BE2C (cell line): ENCODE measurements at regions not wholly inside any gene's neighbourhood (a gene's known extent, or its start where the extent isn't known, plus 50 kb on each side); places are given as distances from the start of the nearest gene placed in this dataset.
A peak's percentile ranks its signal among the peaks of the same experiment; 100 is the strongest.

Experiments used
- DNase-seq: peaks from one replicate; pipeline ENCODE4 v3.0.0-alpha.2; 2020
- H3K27me3 ChIP-seq: fragments of 250-450 bp; sonication (Bioruptor Pico); 2 replicates; pipeline ENCODE4 v1.5.1; 2020; ENCODE audit warnings: mild to moderate bottlenecking
- H3K36me3 ChIP-seq: fragments of 250-450 bp; sonication (Bioruptor Pico); 2 replicates; pipeline ENCODE4 v1.5.1; 2020; ENCODE audit warnings: mild to moderate bottlenecking
- H3K4me1 ChIP-seq: fragments of 250-450 bp; sonication (Bioruptor Pico); 2 replicates; pipeline ENCODE4 v1.5.1; 2020
- H3K4me3 ChIP-seq: 2 replicates; pipeline ENCODE4 v1.5.1; 2011; ENCODE audit warnings: low read depth, low read length
- H3K9me3 ChIP-seq: fragments of 250-450 bp; sonication (Bioruptor Pico); 2 replicates; pipeline ENCODE4 v1.5.1; 2020
- CTCF ChIP-seq: IDR thresholded peaks from 2 replicates; pipeline ENCODE4 v1.5.1; 2012; ENCODE audit warnings: mild to moderate bottlenecking, low read depth, low read length

GRCh38 chr4:3851881-3852280 is 85.7 kb downstream of the ADRA2C start:
- Histone ChIP-seq H3K9me3 (no peaks in the 10 kb centered on the region), H3K4me1 (peaks cover 4% of the 10 kb centered on the region), H3K27me3 (no peaks in the 10 kb centered on the region; the same call in 1 of the 2 replicates), H3K36me3 (no peaks in the 10 kb centered on the region), H3K4me3 (no peak overlapping the region)
- peak; percentile 52 for DNase-seq
- no peak for TF ChIP-seq CTCF

- no peaks in the 10 kb centered on the region for H3K9me3 ChIP-seq
- TF ChIP-seq CTCF: no peak
- H3K4me3 ChIP-seq: no peak overlapping the region
- no peak for DNase-seq
- H3K27me3 ChIP-seq: no peaks in the 10 kb centered on the region; the same call in 1 of the 2 replicates
- H3K36me3 ChIP-seq: no peaks in the 10 kb centered on the region
- H3K4me1 ChIP-seq: peaks cover 4% of the 10 kb centered on the region
These were observed 86.1 kb downstream of the ADRA2C start for GRCh38 chr4:3852309-3852708.

GRCh38 chr4:3852711-3853110 is 86.5 kb downstream of the ADRA2C start:
- H3K4me3 ChIP-seq: no peak overlapping the region
- peaks cover 4% of the 10 kb centered on the region for H3K4me1 ChIP-seq
- no peaks in the 10 kb centered on the region; the same call in 1 of the 2 replicates for H3K27me3 ChIP-seq
- no peak for DNase-seq
- H3K36me3 ChIP-seq: no peaks in the 10 kb centered on the region
- H3K9me3 ChIP-seq: no peaks in the 10 kb centered on the region
- TF ChIP-seq CTCF: no peak

- H3K36me3 ChIP-seq: no peaks in the 10 kb centered on the region
- H3K27me3 ChIP-seq: no peaks in the 10 kb centered on the region; the same call in 1 of the 2 replicates
- no peak for DNase-seq
- no peak for TF ChIP-seq CTCF
- H3K9me3 ChIP-seq: no peaks in the 10 kb centered on the region
- peaks cover 4% of the 10 kb centered on the region for H3K4me1 ChIP-seq
- no peak overlapping the region for H3K4me3 ChIP-seq
These were observed 87.3 kb downstream of the ADRA2C start for GRCh38 chr4:3853388-3854035.

DNA sequence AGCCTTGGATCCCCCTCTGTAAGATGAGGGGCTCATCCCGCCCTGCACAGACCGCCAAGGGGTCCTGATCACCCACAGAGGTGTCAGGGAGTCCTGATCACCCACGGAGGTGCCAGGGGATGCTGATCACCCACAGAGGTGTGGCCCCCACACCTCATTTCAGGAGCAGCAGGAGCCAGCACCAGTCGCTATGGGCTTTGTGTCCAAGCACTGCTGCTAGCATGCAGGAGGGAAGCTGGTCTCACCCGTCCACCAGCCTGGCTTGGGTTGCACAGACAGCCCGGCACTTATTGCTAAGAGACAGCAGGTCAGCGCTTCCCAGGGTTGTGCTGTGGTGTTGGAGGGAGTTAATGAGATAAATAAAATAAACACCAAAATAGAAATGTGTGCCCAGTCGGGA is 88.5 kb downstream of the ADRA2C start:
- TF ChIP-seq CTCF: no peak
- Histone ChIP-seq H3K36me3 (no peaks in the 10 kb centered on the region), H3K27me3 (no peaks in the 10 kb centered on the region; the same call in 1 of the 2 replicates), H3K9me3 (no peaks in the 10 kb centered on the region), H3K4me3 (no peak overlapping the region), H3K4me1 (peaks cover 4% of the 10 kb centered on the region)
- DNase-seq: no peak

GRCh38 chr4:3855646-3856045 is 89.5 kb downstream of the ADRA2C start:
- Histone ChIP-seq H3K4me1 (peaks cover 4% of the 10 kb centered on the region), H3K4me3 (no peak overlapping the region), H3K9me3 (no peaks in the 10 kb centered on the region), H3K27me3 (no peaks in the 10 kb centered on the region; the same call in 1 of the 2 replicates), H3K36me3 (no peaks in the 10 kb centered on the region)
- DNase-seq: no peak
- no peak for TF ChIP-seq CTCF
